T-helper 9 cell (primary cell): ENCODE measurements at regions not wholly inside any gene's neighbourhood (a gene's known extent, or its start where the extent isn't known, plus 50 kb on each side); places are given as distances from the start of the nearest gene placed in this dataset.
"Not testable (repeated sequence)": the region's sequence is repeated elsewhere in the genome, so short reads cannot be mapped to it uniquely, and the experiment has no call there.

ENCODE experiments used
- DNase-seq: peaks from one replicate; pipeline ENCODE4 v3.0.0-alpha.2; 2020

DNA sequence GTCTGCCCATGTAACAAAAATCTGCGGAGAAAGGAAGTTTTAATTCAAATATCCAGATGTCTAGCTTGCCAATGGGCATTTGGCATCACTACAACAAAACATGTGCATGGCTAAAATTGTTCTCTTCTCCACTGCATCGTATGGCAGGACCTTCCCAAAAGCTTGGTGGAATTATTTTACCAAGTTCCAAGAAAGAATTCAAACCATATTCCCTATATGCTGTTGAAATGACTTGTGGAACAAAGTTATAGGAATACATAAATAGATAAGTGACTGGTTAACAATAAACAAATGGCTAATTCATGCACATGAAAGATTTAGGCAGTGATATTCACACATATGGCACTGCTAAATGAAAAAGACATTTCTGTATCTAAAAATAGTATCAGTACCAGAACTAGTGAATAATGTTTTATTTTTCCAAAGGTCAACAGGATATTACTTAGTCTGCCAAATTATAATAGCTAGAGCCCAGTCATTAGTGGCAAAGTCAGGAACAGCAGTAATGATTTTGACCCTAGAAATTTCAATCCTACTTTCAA is 425.4 kb upstream of the VRK2 start:
- no peak for DNase-seq

- no peak for DNase-seq
These were observed 424.6 kb upstream of the VRK2 start for GRCh38 chr2:57622009-57622408.

GRCh38 chr2:57656198-57656597 is 390.4 kb upstream of the VRK2 start:
- DNase-seq, result no peak

DNA sequence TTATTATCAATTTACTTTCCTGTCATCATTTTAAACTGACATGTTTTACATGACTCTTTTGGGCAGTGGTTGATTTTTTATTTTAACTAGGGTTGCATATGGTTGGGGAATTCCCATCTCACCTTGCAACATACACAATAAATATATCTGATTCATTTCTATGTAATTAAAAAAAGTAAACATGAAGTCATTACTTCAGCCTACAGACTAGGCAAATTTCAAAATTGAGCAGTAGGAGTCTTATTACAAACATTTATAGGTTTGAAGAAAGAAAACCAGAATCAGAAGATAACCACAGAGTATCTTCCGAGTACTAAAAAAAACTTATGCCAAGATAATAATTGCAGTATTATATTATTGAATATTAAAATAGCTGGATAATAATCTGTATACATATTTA is 377.0 kb upstream of the VRK2 start:
- no peak for DNase-seq

DNA sequence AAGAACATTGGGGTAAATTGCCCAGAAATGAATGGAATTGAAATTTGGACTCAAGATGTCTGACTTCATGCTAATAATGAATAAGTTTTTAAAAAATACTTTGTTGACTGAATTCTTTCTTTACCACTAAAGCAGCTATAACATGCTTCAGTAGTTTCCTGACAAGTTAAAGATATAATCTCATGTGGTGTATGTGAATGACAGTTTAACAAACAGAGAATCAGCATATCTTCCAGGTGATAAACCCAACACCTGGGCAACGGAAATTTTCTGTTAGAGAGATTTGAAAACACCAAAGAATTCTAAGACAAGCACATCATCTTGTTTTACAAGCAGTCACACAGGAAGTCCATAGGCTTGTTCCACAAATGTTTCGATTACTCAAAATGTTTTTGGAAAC is 372.6 kb upstream of the VRK2 start:
- DNase-seq, result no peak

DNA sequence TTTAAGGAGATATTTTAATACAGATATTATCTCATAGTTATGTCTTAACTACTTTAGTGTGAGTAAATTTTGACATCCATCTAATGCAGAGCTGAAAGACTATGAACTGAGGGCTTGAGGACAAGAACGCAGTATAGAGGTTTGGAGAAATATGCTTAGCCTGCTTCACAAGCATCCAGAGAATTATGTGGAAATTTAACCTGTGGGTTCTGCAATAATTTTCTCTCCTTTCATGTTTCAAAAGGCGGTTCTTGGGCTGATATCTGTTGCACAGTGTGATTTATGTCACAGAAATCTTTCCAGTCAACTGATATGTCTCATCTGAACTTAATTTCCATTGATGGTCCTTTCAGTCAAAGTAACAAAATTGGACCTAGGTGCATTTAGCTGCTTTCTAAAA is 371.9 kb upstream of the VRK2 start:
- no peak for DNase-seq

GRCh38 chr2:57677296-57677695 is 369.3 kb upstream of the VRK2 start:
- DNase-seq, result no peak

- no peak for DNase-seq
These were observed 365.0 kb upstream of the VRK2 start for GRCh38 chr2:57681650-57682049.

GRCh38 chr2:57685032-57685431 is 361.6 kb upstream of the VRK2 start:
- no peak for DNase-seq

- DNase-seq, result no peak
These were observed 354.2 kb upstream of the VRK2 start for GRCh38 chr2:57692395-57692794.

- no peak for DNase-seq
These were observed 353.4 kb upstream of the VRK2 start for GRCh38 chr2:57693177-57693576.

DNA sequence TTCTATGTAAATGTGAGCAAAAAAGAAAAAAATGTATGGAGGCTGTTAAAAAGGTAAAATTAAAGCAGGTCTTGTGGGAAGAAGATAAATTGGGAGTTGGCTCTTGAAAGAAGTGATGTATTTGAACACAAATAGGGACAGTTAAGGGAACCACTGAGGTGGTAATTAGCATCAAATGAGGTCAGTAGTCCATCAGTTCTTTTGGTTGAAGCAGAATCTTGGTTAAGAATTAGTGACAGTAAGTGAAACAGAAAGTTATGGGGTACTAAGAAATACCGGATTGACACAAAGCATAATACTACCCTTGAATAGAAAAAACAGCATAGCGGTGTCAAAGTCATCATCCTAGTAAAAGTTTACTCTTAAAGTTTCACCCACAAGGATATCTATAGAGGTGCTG is 352.6 kb upstream of the VRK2 start:
- DNase-seq, result no peak

DNA sequence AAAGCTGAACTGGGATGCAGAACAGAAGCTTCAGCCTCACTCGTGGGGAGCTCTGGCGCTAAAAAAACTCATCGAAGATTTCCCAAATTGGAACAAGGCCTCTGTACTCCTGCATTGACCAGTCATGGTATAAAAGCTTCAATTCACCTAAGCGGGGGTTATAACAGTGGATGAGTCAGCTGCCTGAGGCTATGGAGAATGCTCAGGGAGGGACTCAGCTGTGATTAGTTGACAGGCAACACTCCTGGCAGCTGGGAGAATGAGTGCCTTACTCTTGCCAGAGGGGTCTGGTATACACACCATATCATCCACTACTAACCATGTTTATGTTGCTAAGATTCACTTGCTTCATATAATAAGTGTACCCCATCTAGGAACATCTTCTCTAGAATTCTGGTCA is 350.6 kb upstream of the VRK2 start:
- no peak for DNase-seq

DNA sequence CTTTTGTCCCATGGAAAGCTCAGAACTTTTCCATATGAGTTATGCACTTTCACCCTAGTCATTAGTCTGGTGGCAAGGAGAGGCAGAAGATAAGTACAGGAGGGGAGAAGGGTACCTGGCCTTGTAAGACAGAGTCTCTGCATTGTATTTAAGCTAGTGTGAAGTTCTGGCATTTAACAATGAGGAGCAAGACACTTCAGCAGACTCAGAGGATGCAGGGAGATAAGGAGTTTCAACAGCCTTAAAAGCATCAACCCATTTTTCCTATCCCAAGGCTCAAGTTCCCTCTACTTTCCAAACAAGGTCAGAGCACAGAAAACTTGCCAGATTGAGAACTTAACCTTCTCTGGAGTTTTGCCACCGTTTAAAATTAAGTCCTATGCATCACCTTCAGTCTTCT is 348.2 kb upstream of the VRK2 start:
- DNase-seq, result no peak

GRCh38 chr2:57698935-57699449 is 347.6 kb upstream of the VRK2 start:
- no peak for DNase-seq

DNA sequence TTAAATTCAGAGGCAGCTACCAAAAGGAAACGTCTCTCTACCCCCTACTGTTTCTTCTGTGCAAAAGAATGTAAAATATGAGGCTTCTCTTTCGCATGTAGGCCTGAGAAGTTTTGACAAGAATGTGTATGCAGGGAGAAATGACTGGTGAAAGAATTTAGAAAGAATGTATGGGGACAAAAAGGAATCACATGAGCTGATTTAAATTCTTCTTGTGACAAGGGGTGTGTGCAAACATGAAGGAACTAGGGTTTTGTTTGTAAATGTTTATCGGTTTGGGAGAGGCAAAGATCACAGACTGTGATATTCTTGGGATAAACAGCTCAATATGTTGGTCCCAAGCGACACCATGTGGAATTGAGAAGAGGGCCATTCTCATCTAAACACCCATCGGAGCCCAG is 345.2 kb upstream of the VRK2 start:
- DNase-seq, result no peak

DNA sequence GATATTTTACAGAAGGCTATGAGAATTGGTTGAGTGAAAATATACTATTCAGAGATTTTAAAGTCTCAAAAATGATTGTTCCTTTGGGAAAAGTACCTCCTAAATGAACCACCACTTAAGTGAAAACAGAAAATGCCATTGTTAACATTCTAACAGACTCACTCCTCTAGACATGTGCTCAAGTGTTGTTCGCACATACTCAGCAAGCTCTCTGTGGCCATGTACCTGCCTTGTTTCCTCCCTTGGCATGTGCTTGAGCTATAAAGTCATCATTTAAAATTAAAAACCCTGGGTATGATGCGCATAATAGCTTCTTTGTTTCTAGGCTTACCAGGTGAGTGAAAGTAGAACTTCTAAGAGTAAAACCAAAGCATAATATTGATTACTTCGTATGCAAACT is 343.2 kb upstream of the VRK2 start:
- DNase-seq, result no peak

DNA sequence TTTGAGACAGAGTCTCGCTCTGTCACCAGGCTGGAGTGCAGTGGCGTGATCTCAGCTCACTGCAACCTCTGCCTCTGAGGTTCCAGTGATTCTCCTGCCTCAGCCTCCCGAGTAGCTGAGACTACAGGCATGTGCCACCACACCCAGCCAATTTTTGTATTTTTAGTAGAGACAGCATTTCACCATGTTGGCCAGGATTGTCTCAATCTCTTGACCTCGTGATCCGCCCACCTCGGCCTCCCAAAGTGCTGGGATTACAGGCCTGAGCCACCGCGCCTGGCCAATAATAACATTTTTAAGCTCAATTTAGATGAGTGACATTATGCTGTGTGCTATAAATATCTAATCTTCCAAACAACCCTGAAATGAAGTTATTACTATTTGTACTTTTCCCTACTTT is 338.8 kb upstream of the VRK2 start:
- not testable (repeated sequence) for DNase-seq

DNA sequence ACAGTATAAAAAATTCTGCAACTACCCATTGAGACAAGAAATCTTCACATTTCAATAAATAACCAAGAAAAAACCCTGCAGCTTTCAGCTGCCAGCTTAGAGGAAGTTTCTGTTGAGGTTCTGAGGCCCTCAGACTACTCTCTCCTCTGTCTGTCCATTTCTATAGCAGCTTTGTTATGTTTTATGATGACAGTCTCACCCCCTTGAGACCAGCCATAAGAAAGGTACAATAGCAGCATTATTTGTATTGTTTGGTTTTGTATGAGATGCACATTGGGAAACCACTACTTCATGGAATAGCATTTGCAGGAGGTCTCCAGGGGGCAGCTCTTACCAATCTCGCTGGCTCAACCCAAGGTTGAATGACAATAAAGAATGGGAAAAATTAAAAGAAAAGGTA is 334.6 kb upstream of the VRK2 start:
- DNase-seq, result no peak

- DNase-seq, result no peak
These were observed 325.6 kb upstream of the VRK2 start for GRCh38 chr2:57720728-57721627.

DNA sequence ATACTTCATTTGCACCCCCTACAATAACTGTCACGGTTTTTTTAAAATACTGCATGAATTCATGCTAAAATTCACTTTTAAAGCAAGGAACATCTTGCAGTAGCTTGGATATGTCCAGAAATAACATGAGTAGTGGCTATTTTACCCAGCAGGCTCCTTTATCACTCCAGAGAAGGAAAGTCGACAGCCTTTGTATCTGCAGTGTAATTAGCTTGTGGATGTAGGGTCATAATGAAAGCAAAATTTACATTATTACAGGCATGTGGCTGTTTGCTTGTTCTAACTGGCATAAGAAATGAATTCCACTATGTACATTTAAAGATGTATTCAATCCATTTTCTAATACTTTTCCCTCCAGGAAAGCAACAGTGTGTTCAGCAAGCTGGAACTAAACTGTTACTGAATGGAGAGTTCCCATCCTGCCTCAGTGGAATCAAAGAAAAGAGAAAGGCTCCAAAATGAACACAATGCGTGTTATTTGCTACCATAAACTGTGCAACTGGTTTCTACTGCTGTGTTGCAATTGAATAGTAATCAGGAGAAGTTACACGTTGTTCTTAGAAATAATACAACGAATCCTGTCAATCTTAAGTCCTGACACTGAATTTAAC is 321.2 kb upstream of the VRK2 start:
- no peak for DNase-seq

- no peak for DNase-seq
These were observed 320.3 kb upstream of the VRK2 start for GRCh38 chr2:57726294-57726693.

GRCh38 chr2:57728691-57729090 is 317.9 kb upstream of the VRK2 start:
- DNase-seq, result no peak

GRCh38 chr2:57733956-57734355 is 312.6 kb upstream of the VRK2 start:
- DNase-seq, result no peak
